HepG2 (cell line): ENCODE measurements at regions not wholly inside any gene's neighbourhood (a gene's known extent, or its start where the extent isn't known, plus 50 kb on each side); places are given as distances from the start of the nearest gene placed in this dataset.

ENCODE experiments used
- ATAC-seq: fragments of 200-7000 bp; cut with Tn5 transposase; 3 replicates; pipeline ENCODE4 v1.9.1; 2020; ENCODE audit warnings: mild to moderate bottlenecking, moderate library complexity
- BruUV-seq: library from RNA; stranded (reverse); fragments of 400-500 nt; replicated peaks from 2 replicates; lab custom pipeline; 2021; lab: Mats Ljungman, UMichigan
- CTCF ChIA-PET: fragments of 300-600 bp; formaldehyde crosslinking; extraction: SDS; loops from one replicate; lab custom pipeline; 2021; ENCODE audit warnings: low total read pairs, inconsistent platforms, low intra/inter-chr PET ratio; lab: Yijun Ruan, JAX
- POLR2A ChIA-PET: fragments of 350-600 bp; sonication (Branson Sonifier 250); formaldehyde crosslinking; loops from one replicate; lab custom pipeline; 2020; ENCODE audit warnings: antibody characterized with exemption, inconsistent platforms; lab: Yijun Ruan, JAX
- DNase-seq: peaks from one replicate; pipeline ENCODE4 v3.0.0-alpha.2; 2015; ENCODE audit warnings: low spot score
- FAIRE-seq: peaks from 3 replicates; lab custom pipeline; 2011; peaks lifted over from hg19 to GRCh38; lab: Jason Lieb, UNC
- H2AFZ ChIP-seq: one replicate; pipeline ENCODE4 v1.6.1; 2011; ENCODE audit warnings: low read length, inconsistent platforms
- H3K27ac ChIP-seq: fragments of 300-600 bp; 3 replicates; pipeline ENCODE4 v1.8.0; 2011; ENCODE audit warnings: mixed run types, mild to moderate bottlenecking, mixed read lengths, low read length, inconsistent platforms; ENCODE audit not compliant: insufficient read depth; ENCODE audit errors: extremely low read length
- H3K27me3 ChIP-seq, 2 experiments: fragments of 200-600 bp in 1 of 2; 2 replicates in 1 of 2; 3 replicates in 1 of 2; pipeline versions ENCODE4 v1.6.0 to v1.8.0; 2011; ENCODE audit warnings: low read length in 2 of 2, mild to moderate bottlenecking in 2 of 2, moderate library complexity in 2 of 2, inconsistent platforms in 1 of 2; ENCODE audit not compliant: insufficient read depth in 2 of 2, control insufficient read depth in 1 of 2
- H3K36me3 ChIP-seq, 2 experiments: fragments of 200-600 bp in 1 of 2; replicated peaks in 1 of 2; 2 replicates in 1 of 2; 3 replicates in 1 of 2; pipeline versions ENCODE4 v1.5.1 to v1.8.0; 2011; ENCODE audit warnings: low read length in 2 of 2, inconsistent platforms in 1 of 2; ENCODE audit not compliant: insufficient read depth in 2 of 2, control insufficient read depth in 1 of 2
- H3K4me1 ChIP-seq: 2 replicates; pipeline ENCODE4 v1.5.1; 2012; ENCODE audit warnings: low read length, inconsistent platforms; ENCODE audit not compliant: insufficient read depth
- H3K4me2 ChIP-seq: 2 replicates; pipeline ENCODE4 v1.6.0; 2011; ENCODE audit warnings: low read depth, low read length, inconsistent platforms
- H3K4me3 ChIP-seq, 3 experiments: fragments of 200-600 bp in 1 of 3; sonication (generic), shearing (Covaris generic) in 1 of 3; replicated peaks in 1 of 3; 2 replicates each; pipeline ENCODE4 v1.5.1; 2011 to 2016; ENCODE audit warnings: low read length in 3 of 3, inconsistent platforms in 2 of 3, low read depth in 2 of 3, mild to moderate bottlenecking in 2 of 3, control low read depth in 1 of 3, mixed read lengths in 1 of 3; ENCODE audit not compliant: insufficient read depth in 1 of 3
- H3K79me2 ChIP-seq: one replicate; pipeline ENCODE4 v1.6.1; 2011; ENCODE audit warnings: low read length, inconsistent platforms; ENCODE audit not compliant: insufficient read depth
- H3K9ac ChIP-seq: 2 replicates; pipeline ENCODE4 v1.6.0; 2011; ENCODE audit warnings: mild to moderate bottlenecking, low read depth, low read length, inconsistent platforms; ENCODE audit not compliant: insufficient read depth
- H3K9me3 ChIP-seq: 2 replicates; pipeline ENCODE4 v1.5.1; 2012; ENCODE audit warnings: mild to moderate bottlenecking, low read length
- H4K20me1 ChIP-seq: 2 replicates; pipeline ENCODE4 v1.6.0; 2011; ENCODE audit warnings: inconsistent platforms, mild to moderate bottlenecking, low read length, moderate library complexity; ENCODE audit not compliant: insufficient read depth
- ADNP ChIP-seq: sonication (generic); formaldehyde crosslinking; IDR thresholded peaks from 2 replicates; pipeline ENCODE4 v1.4.0; 2020; ENCODE audit warnings: missing genetic modification reagents
- BRF2 ChIP-seq: sonication (generic); formaldehyde crosslinking; IDR thresholded peaks from 2 replicates; pipeline ENCODE4 v1.8.1; 2022; ENCODE audit warnings: mild to moderate bottlenecking, missing genetic modification reagents
- CSRNP2 ChIP-seq: sonication (generic); formaldehyde crosslinking; conservative IDR thresholded peaks from 2 replicates; pipeline ENCODE4 v1.8.0; 2022; ENCODE audit warnings: low read depth, missing genetic modification reagents
- FOXA1 ChIP-seq, 2 experiments: fragments of 450-650 bp in 1 of 2; sonication (generic) in 1 of 2; formaldehyde crosslinking in 1 of 2; IDR thresholded peaks; 2 replicates each; pipeline versions ENCODE4 v1.4.0 to v1.6.1; 2016 to 2020; ENCODE audit warnings: missing genetic modification reagents in 1 of 2
- KAT8 ChIP-seq: IDR thresholded peaks from 2 replicates; pipeline ENCODE4 v1.6.1; 2016; ENCODE audit warnings: missing genetic modification reagents, missing compliant biosample characterization
- MXD1 ChIP-seq: sonication (generic); formaldehyde crosslinking; IDR thresholded peaks from 2 replicates; pipeline ENCODE4 v1.4.0; 2020; ENCODE audit warnings: mild to moderate bottlenecking, missing genetic modification reagents
- NR2F6 ChIP-seq, 2 experiments: IDR thresholded peaks; 2 replicates each; pipeline ENCODE4 v1.6.1; 2016; ENCODE audit warnings: antibody characterized with exemption in 1 of 2, mild to moderate bottlenecking in 1 of 2
- POGK ChIP-seq: sonication (generic); formaldehyde crosslinking; conservative IDR thresholded peaks from 2 replicates; pipeline ENCODE4 v1.8.0; 2022; ENCODE audit warnings: mild to moderate bottlenecking, moderate library complexity, missing genetic modification reagents
- RFX1 ChIP-seq: fragments of 450-650 bp; IDR thresholded peaks from 2 replicates; pipeline ENCODE4 v1.6.1; 2017
- RFX3 ChIP-seq: IDR thresholded peaks from 2 replicates; pipeline ENCODE4 v1.6.1; 2016; ENCODE audit warnings: missing biosample characterization, missing genetic modification reagents
- TP53 ChIP-seq: sonication (generic); formaldehyde crosslinking; conservative IDR thresholded peaks from 2 replicates; pipeline ENCODE4 v1.4.0; 2020; ENCODE audit warnings: missing genetic modification reagents
- TRIM24 ChIP-seq: sonication (generic); formaldehyde crosslinking; IDR thresholded peaks from 2 replicates; pipeline ENCODE4 v1.8.0; 2022; ENCODE audit warnings: mild to moderate bottlenecking, missing genetic modification reagents
- ZBTB21 ChIP-seq: sonication (generic); formaldehyde crosslinking; IDR thresholded peaks from 2 replicates; pipeline ENCODE4 v1.4.0; 2020; ENCODE audit warnings: missing genetic modification reagents
- ZNF136 ChIP-seq: sonication (generic); formaldehyde crosslinking; IDR thresholded peaks from 2 replicates; pipeline ENCODE4 v1.8.1; 2022; ENCODE audit warnings: low read depth, mild to moderate bottlenecking, moderate library complexity, missing genetic modification reagents
- ZNF616 ChIP-seq: sonication (generic); formaldehyde crosslinking; IDR thresholded peaks from 2 replicates; pipeline ENCODE4 v1.5.0; 2020; ENCODE audit warnings: low read depth, mild to moderate bottlenecking, missing genetic modification reagents
- WGBS: methylation state at CpG from one replicate; pipeline ENCODE4 v1.1.6; 2017; ENCODE audit warnings: low lambda C conversion rate; 5-methylcytosine and 5-hydroxymethylcytosine counted together
- in situ Hi-C: cut with HindIII; loops from 2 replicates; pipeline ENCODE4 v1.10.0; 2017; ENCODE audit warnings: low pct_unique_long_range_greater_than_20kb; ENCODE audit not compliant: extremely low pct_ligation_motif_present
- intact Hi-C: fragments of 100-400 bp; cut with micrococcal nuclease; formaldehyde crosslinking; loops from one replicate; pipeline ENCODE4 v1.10.0; 2022; ENCODE audit not compliant: unreplicated experiment

- TF ChIP-seq POGK (CRISPR knock-in tag) (no peak), CSRNP2 (no peak), RFX3 (CRISPR knock-in tag) (no peak), RFX1 (no peak), ZNF136 (CRISPR knock-in tag) (no peak), ADNP (CRISPR knock-in tag) (no peak), TRIM24 (CRISPR knock-in tag) (no peak)
Measured at GRCh38 chr5:2260211-2261003, 377.7 kb upstream of the IRX4 start (continued).

- H3K79me2 ChIP-seq = no peaks in the 10 kb centered on the region
- no peaks in the 10 kb centered on the region for H4K20me1 ChIP-seq
- ATAC-seq (no peak), FAIRE-seq (no peak), DNase-seq (no peak)
- POLR2A ChIA-PET = no interaction called here
- 0% methylated on average over 3 of the region's 7 CpGs for WGBS
- no peak overlapping the region for H3K27ac ChIP-seq
- no peak overlapping the region for H3K4me2 ChIP-seq
- H3K4me1 ChIP-seq = no peaks in the 10 kb centered on the region
- no peak overlapping the region for H2AFZ ChIP-seq
- no peak overlapping the region for H3K9ac ChIP-seq
- H3K9me3 ChIP-seq = no peaks in the 10 kb centered on the region
- intact Hi-C loops (no loop called here), in situ Hi-C loops (no loop called here)
- CTCF ChIA-PET = no interaction called here
- peaks cover 2 to 35% of the 10 kb centered on the region in 2 experiments; a peak in 3 of 5 replicates for H3K27me3 ChIP-seq
- H3K36me3 ChIP-seq = no peaks in the 10 kb centered on the region
- H3K4me3 ChIP-seq = no peak overlapping the region
- BruUV-seq = no TSS peak
- TF ChIP-seq NR2F6 (IDR thresholded peaks at IDR 0.05) (no peak), NR2F6 (CRISPR knock-in tag; IDR thresholded peaks at IDR 0.05) (no peak), BRF2 (no peak), MXD1 (CRISPR knock-in tag) (no peak), ZBTB21 (no peak), RFX3 (CRISPR knock-in tag) (no peak), TP53 (CRISPR knock-in tag) (no peak), KAT8 (CRISPR knock-in tag) (no peak), FOXA1 (IDR thresholded peaks at IDR 0.05) (no peak), FOXA1 (CRISPR knock-in tag; IDR thresholded peaks at IDR 0.05) (no peak), ZNF616 (no peak)
Measured at GRCh38 chr5:2259494-2260107, 376.9 kb upstream of the IRX4 start.
